ENCODE measurements at regions not wholly inside any gene's neighbourhood (a gene's known extent, or its start where the extent isn't known, plus 50 kb on each side); places are given as distances from the start of the nearest gene placed in this dataset.

DNA sequence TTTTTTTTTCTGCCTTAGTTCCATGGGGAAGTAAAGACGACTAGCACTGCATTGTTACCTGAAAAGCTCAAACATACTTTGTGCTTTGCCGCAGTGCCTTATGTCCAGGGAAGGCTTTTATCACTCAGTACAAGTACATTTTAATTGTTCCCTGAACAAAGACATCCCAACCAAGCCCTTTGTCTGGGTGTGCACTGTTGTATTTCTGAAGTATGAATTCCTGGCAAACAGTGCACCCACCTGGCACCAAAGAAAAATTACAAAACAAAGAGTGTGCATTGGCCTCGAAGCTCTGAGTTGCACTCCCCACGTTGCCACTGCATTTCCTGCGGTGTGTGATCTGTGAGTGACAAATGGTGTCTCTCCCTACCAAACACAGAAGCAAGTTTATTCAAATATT lies 858.5 kb upstream of the PIK3C3 start:
- no peaks in the 10 kb centered on the region for H3K4me1 ChIP-seq (ENCODE audit: control insufficient read depth in 1 of 2, low read depth in 2 of 2)
- H3K4me3 ChIP-seq: no peak overlapping the region
- H3K9me3 ChIP-seq: peaks cover 3% of the 10 kb centered on the region
- H3K36me3 ChIP-seq: no peaks in the 10 kb centered on the region
- no peak overlapping the region for H3K27ac ChIP-seq
- ATAC-seq (ENCODE audit: insufficient number of reproducible peaks, low FRiP score, low read depth): no peak
- DNase-seq (ENCODE audit: low spot score): no peak
- no peaks in the 10 kb centered on the region for H3K27me3 ChIP-seq (replicated peaks; ENCODE audit: insufficient read depth)
- TF ChIP-seq, protein P1, sequence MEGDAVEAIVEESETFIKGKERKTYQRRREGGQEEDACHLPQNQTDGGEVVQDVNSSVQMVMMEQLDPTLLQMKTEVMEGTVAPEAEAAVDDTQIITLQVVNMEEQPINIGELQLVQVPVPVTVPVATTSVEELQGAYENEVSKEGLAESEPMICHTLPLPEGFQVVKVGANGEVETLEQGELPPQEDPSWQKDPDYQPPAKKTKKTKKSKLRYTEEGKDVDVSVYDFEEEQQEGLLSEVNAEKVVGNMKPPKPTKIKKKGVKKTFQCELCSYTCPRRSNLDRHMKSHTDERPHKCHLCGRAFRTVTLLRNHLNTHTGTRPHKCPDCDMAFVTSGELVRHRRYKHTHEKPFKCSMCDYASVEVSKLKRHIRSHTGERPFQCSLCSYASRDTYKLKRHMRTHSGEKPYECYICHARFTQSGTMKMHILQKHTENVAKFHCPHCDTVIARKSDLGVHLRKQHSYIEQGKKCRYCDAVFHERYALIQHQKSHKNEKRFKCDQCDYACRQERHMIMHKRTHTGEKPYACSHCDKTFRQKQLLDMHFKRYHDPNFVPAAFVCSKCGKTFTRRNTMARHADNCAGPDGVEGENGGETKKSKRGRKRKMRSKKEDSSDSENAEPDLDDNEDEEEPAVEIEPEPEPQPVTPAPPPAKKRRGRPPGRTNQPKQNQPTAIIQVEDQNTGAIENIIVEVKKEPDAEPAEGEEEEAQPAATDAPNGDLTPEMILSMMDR (IDR thresholded peaks at IDR 0.05): no peak

DNA sequence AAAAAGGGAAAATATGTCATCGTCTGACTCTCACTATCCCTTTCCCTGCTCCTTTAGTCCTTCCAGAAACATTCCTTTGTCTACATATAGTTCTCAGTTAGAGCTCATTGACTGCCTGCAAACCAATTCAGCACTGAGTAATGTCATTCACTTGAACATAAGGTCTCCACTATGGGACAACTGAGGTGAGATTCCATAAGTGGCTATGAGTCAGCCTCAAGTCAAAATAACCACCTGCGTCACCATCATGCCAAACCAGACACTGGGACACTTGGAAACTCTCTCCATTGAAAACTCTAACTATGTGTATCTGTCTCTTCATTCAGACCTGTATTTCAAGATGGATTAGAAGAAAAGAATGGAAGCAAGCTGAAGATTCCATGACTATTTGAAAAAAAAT lies 878.0 kb upstream of the PIK3C3 start:
- Histone ChIP-seq H3K4me3 (no peak overlapping the region), H3K36me3 (no peaks in the 10 kb centered on the region), H3K27me3 (replicated peaks; ENCODE audit: insufficient read depth) (no peaks in the 10 kb centered on the region), H3K9me3 (no peaks in the 10 kb centered on the region), H3K4me1 (ENCODE audit: control insufficient read depth in 1 of 2, low read depth in 2 of 2) (no peaks in the 10 kb centered on the region), H3K27ac (no peak overlapping the region)
- TF ChIP-seq, protein P1 (IDR thresholded peaks at IDR 0.05): no peak
- no peak for DNase-seq (ENCODE audit: low spot score)
- ATAC-seq (ENCODE audit: insufficient number of reproducible peaks, low FRiP score, low read depth): no peak

DNA sequence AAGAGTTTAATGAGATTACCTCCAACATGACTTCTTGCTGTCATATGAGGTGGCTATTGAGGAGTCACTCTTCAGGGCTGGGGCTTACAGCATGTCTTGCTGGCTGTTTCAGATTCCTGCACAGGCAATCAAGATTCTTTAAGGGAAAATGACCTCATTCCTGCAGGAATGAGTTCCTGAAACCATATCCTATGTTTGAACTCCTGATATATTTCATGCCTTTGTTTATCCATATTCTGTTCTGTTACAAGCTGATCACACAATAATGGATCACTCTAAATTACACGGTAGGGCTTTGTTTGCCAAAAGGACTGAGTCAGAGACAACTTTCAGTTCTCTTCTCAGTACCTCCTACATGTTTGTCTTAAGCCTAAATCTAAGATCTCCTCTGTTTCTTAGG lies 879.8 kb upstream of the PIK3C3 start:
- no peaks in the 10 kb centered on the region for H3K36me3 ChIP-seq
- ATAC-seq (ENCODE audit: insufficient number of reproducible peaks, low FRiP score, low read depth) (no peak), DNase-seq (ENCODE audit: low spot score) (no peak)
- no peaks in the 10 kb centered on the region for H3K9me3 ChIP-seq
- H3K4me3 ChIP-seq: no peak overlapping the region
- TF ChIP-seq, protein P1 (IDR thresholded peaks at IDR 0.05): no peak
- H3K27me3 ChIP-seq (replicated peaks; ENCODE audit: insufficient read depth): no peaks in the 10 kb centered on the region
- no peaks in the 10 kb centered on the region for H3K4me1 ChIP-seq (ENCODE audit: control insufficient read depth in 1 of 2, low read depth in 2 of 2)
- no peak overlapping the region for H3K27ac ChIP-seq

DNA sequence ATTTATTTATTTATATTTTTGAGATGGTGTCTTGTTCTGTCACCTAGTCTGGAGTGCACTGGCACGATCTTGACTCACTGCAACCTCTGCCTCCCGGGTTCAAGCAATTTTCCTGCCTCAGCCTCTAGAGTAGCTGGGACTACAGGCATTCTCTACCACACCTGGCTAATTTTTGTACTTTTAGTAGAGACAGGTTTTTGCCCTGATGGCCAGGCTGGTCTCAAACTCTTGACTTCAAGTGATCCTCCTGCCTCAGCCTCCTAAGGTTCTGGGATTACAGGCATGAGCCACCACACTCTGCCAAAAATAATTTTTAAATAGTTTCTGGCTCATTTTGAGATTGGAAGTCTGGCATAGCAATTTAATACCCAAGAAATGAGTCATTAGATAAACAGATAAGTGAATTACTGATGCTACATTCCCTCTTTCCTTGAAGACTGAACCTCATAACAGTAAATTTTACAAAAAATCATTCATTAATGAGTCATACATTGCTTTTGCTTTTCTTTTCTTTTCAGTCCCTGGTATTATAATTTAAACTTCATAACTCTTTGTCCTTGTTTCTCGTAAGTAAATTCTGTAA lies 881.6 kb upstream of the PIK3C3 start:
- H3K9me3 ChIP-seq: no peaks in the 10 kb centered on the region
- H3K4me3 ChIP-seq: no peak overlapping the region
- H3K27ac ChIP-seq: no peak overlapping the region
- ATAC-seq (ENCODE audit: insufficient number of reproducible peaks, low FRiP score, low read depth): no peak
- no peaks in the 10 kb centered on the region for H3K4me1 ChIP-seq (ENCODE audit: control insufficient read depth in 1 of 2, low read depth in 2 of 2)
- DNase-seq (ENCODE audit: low spot score): no peak
- H3K36me3 ChIP-seq: no peaks in the 10 kb centered on the region
- TF ChIP-seq, protein P1 (IDR thresholded peaks at IDR 0.05): no peak
- H3K27me3 ChIP-seq (replicated peaks; ENCODE audit: insufficient read depth): no peaks in the 10 kb centered on the region

DNA sequence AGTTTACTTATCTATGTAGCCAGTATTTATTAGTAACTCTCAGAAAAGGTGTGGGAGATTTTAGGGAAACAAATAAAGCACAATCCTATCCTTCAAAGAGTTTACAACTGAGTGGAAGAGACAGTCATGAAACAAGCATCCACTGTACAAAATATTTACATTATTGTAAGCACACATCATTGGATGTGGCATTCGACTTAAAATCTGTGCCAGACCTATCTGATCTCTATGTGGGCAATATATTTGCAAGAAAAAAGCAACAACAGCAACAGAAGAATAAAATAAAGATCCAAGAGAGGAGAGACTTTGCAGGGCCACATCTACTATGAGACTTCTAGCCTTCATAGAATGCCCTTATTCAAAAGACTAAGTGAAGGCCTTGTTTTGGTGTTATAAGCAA lies 882.1 kb upstream of the PIK3C3 start:
- no peak for ATAC-seq (ENCODE audit: insufficient number of reproducible peaks, low FRiP score, low read depth)
- no peak for DNase-seq (ENCODE audit: low spot score)
- H3K27me3 ChIP-seq (replicated peaks; ENCODE audit: insufficient read depth): no peaks in the 10 kb centered on the region

More for the DNA sequence above, 882.1 kb upstream of the PIK3C3 start:
- Histone ChIP-seq H3K4me1 (ENCODE audit: control insufficient read depth in 1 of 2, low read depth in 2 of 2) (no peaks in the 10 kb centered on the region), H3K27ac (no peak overlapping the region), H3K9me3 (no peaks in the 10 kb centered on the region), H3K36me3 (no peaks in the 10 kb centered on the region), H3K4me3 (no peak overlapping the region)
- TF ChIP-seq, protein P1 (IDR thresholded peaks at IDR 0.05): no peak
